H9 (cell line): ENCODE measurements at regions not wholly inside any gene's neighbourhood (a gene's known extent, or its start where the extent isn't known, plus 50 kb on each side); places are given as distances from the start of the nearest gene placed in this dataset.

Experiments used
- DNase-seq: peaks from one replicate; pipeline ENCODE4 v3.0.0-alpha.2; 2017
- H2AFZ ChIP-seq: one replicate; pipeline ENCODE4 v1.6.1; 2013; ENCODE audit warnings: mild to moderate bottlenecking, low read length, control low read depth, moderate library complexity
- H2AK5ac ChIP-seq: 2 replicates; pipeline ENCODE4 v1.6.1; 2013; ENCODE audit warnings: low read length, control low read depth, mixed read lengths; ENCODE audit not compliant: insufficient read length
- H2BK120ac ChIP-seq: one replicate; pipeline ENCODE4 v1.6.1; 2013; ENCODE audit warnings: low read depth, mild to moderate bottlenecking, low read length, control low read depth, inconsistent platforms; ENCODE audit not compliant: poor library complexity, severe bottlenecking
- H2BK12ac ChIP-seq: 2 replicates; pipeline ENCODE4 v1.6.1; 2013; ENCODE audit warnings: low read length, control low read depth, mixed read lengths, low read depth; ENCODE audit not compliant: insufficient read length
- H2BK15ac ChIP-seq: 2 replicates; pipeline ENCODE4 v1.6.1; 2013; ENCODE audit warnings: low read depth, low read length, control low read depth
- H2BK20ac ChIP-seq: one replicate; pipeline ENCODE4 v1.6.1; 2013; ENCODE audit warnings: low read depth, mild to moderate bottlenecking, low read length, control low read depth, inconsistent platforms; ENCODE audit not compliant: poor library complexity, severe bottlenecking
- H2BK5ac ChIP-seq: 2 replicates; pipeline ENCODE4 v1.6.1; 2013; ENCODE audit warnings: low read length, control low read depth, mixed read lengths; ENCODE audit not compliant: insufficient read length
- H3K14ac ChIP-seq: 2 replicates; pipeline ENCODE4 v1.6.1; 2013; ENCODE audit warnings: low read length, control low read depth; ENCODE audit not compliant: insufficient read depth
- H3K18ac ChIP-seq: 2 replicates; pipeline ENCODE4 v1.6.1; 2013; ENCODE audit warnings: low read depth, mild to moderate bottlenecking, mixed read lengths, low read length, control low read depth; ENCODE audit not compliant: insufficient read length
- H3K23ac ChIP-seq: 2 replicates; pipeline ENCODE4 v1.6.1; 2013; ENCODE audit warnings: low read length, control low read depth, mixed read lengths, low read depth; ENCODE audit not compliant: insufficient read length
- H3K23me2 ChIP-seq: 2 replicates; pipeline ENCODE4 v1.6.1; 2013; ENCODE audit warnings: low read depth, mild to moderate bottlenecking, mixed read lengths, low read length, control low read depth; ENCODE audit not compliant: insufficient read length, poor library complexity, severe bottlenecking
- H3K27ac ChIP-seq: 2 replicates; pipeline ENCODE4 v1.5.1; 2013; ENCODE audit warnings: low read length, control low read depth, mixed read lengths, low read depth; ENCODE audit not compliant: insufficient read length
- H3K27me3 ChIP-seq: 2 replicates; pipeline ENCODE4 v1.6.1; 2013; ENCODE audit warnings: low read length, control low read depth, inconsistent platforms; ENCODE audit not compliant: insufficient read depth
- H3K4ac ChIP-seq: 2 replicates; pipeline ENCODE4 v1.6.1; 2013; ENCODE audit warnings: low read depth, mild to moderate bottlenecking, control low read depth, inconsistent platforms, low read length, moderate library complexity
- H3K4me1 ChIP-seq: 2 replicates; pipeline ENCODE4 v1.6.1; 2013; ENCODE audit warnings: low read length, control low read depth, inconsistent platforms; ENCODE audit not compliant: insufficient read depth
- H3K4me2 ChIP-seq: 2 replicates; pipeline ENCODE4 v1.6.1; 2013; ENCODE audit warnings: low read length, control low read depth, mixed read lengths; ENCODE audit not compliant: insufficient read length, insufficient read depth
- H3K56ac ChIP-seq: 2 replicates; pipeline ENCODE4 v1.6.1; 2013; ENCODE audit warnings: low read depth, mild to moderate bottlenecking, mixed read lengths, low read length, control low read depth; ENCODE audit not compliant: insufficient read length
- H3K79me1 ChIP-seq: 2 replicates; pipeline ENCODE4 v1.6.1; 2013; ENCODE audit warnings: low read depth, mild to moderate bottlenecking, moderate library complexity, low read length, control low read depth, inconsistent platforms; ENCODE audit not compliant: insufficient read depth, poor library complexity, severe bottlenecking
- H3K79me2 ChIP-seq: 2 replicates; pipeline ENCODE4 v1.6.1; 2013; ENCODE audit warnings: low read length, control low read depth, inconsistent platforms; ENCODE audit not compliant: insufficient read depth
- H3K9ac ChIP-seq: 2 replicates; pipeline ENCODE4 v1.6.1; 2013; ENCODE audit warnings: low read length, control low read depth, mixed read lengths; ENCODE audit not compliant: insufficient read length; ENCODE audit errors: extremely low read depth
- H3K9me3 ChIP-seq: one replicate; pipeline ENCODE4 v1.6.1; 2013; ENCODE audit warnings: low read depth, low read length, inconsistent platforms; ENCODE audit not compliant: control insufficient read depth
- H3T11ph ChIP-seq: one replicate; pipeline ENCODE4 v1.6.1; 2013; ENCODE audit warnings: mild to moderate bottlenecking, low read length, control low read depth, inconsistent platforms
- H4K20me1 ChIP-seq: one replicate; pipeline ENCODE4 v1.6.1; 2013; ENCODE audit not compliant: control insufficient read depth, insufficient read length, insufficient read depth
- H4K5ac ChIP-seq: 2 replicates; pipeline ENCODE4 v1.6.1; 2013; ENCODE audit warnings: low read depth, mild to moderate bottlenecking, mixed read lengths, low read length, control low read depth; ENCODE audit not compliant: insufficient read length
- H4K8ac ChIP-seq: replicated peaks from 2 replicates; pipeline ENCODE4 v1.6.1; 2013; ENCODE audit warnings: low read length, control low read depth, mixed read lengths, low read depth; ENCODE audit not compliant: insufficient read length
- H4K91ac ChIP-seq: 2 replicates; pipeline ENCODE4 v1.6.1; 2013; ENCODE audit warnings: low read depth, mild to moderate bottlenecking, moderate library complexity, mixed read lengths, low read length, control low read depth; ENCODE audit not compliant: insufficient read length
- H3K27ac Mint-ChIP-seq, 3 experiments: 2 replicates in 2 of 3; 3 replicates in 1 of 3; pipeline ENCODE4 v1.8.0; 2020 to 2021; ENCODE audit warnings: mixed read lengths in 3 of 3, mild to moderate bottlenecking in 1 of 3, moderate library complexity in 1 of 3
- H3K27me3 Mint-ChIP-seq: 2 replicates; pipeline ENCODE4 v1.8.0; 2021; ENCODE audit warnings: low read depth, mild to moderate bottlenecking, moderate library complexity, mixed read lengths
- H3K36me3 Mint-ChIP-seq, 3 experiments: 2 replicates in 2 of 3; 3 replicates in 1 of 3; pipeline ENCODE4 v1.8.0; 2020 to 2021; ENCODE audit warnings: low read depth in 3 of 3, mixed read lengths in 3 of 3; ENCODE audit not compliant: insufficient read depth in 1 of 3
- H3K4me1 Mint-ChIP-seq, 2 experiments: 2 replicates each; pipeline ENCODE4 v1.8.0; 2020; ENCODE audit warnings: mixed read lengths in 2 of 2
- H3K4me3 Mint-ChIP-seq, 2 experiments: 2 replicates in 1 of 2; 3 replicates in 1 of 2; pipeline ENCODE4 v1.8.0; 2020 to 2021; ENCODE audit warnings: mild to moderate bottlenecking in 2 of 2, mixed read lengths in 2 of 2, moderate library complexity in 1 of 2
- H3K9me3 Mint-ChIP-seq, 2 experiments: 2 replicates in 1 of 2; 3 replicates in 1 of 2; pipeline ENCODE4 v1.8.0; 2020; ENCODE audit warnings: mild to moderate bottlenecking in 2 of 2, mixed read lengths in 2 of 2, moderate library complexity in 1 of 2
- WGBS: extraction: QIAGEN DNeasy Blood & Tissue Kit; methylation state at CpG from one replicate; pipeline ENCODE4 v1.1.7; 2013; ENCODE audit warnings: missing lambda C conversion rate, low lambda C conversion rate, mixed read lengths; ENCODE audit not compliant: insufficient read length; ENCODE audit errors: extremely low coverage; 5-methylcytosine and 5-hydroxymethylcytosine counted together
- TF ChIP-seq, protein P1 (sequence below): fragments of 200-600 bp; sonication (generic); conservative IDR thresholded peaks from 3 replicates; pipeline ENCODE4 v1.8.0; 2021; ENCODE audit warnings: antibody characterized with exemption, mild to moderate bottlenecking

DNA sequence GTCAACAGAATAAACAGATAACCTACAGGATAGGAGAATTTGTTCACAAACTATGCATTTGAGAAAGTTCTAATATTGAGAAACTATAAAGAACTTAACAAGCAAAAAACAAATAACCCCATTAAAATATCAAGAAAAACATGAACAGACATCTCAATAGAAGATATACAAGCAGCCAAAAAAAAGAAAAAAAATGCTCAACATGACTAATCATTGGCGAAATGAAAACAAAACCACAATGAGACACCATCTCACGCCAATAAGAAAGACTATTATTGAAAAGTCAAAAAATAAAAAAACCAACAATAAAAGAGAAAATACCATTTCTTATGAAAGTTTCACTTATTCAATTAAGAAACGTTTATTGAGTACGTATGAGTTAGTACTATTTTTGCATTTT, 800.5 kb downstream of the CBLN2 start:
- no peaks in the 10 kb centered on the region for H4K20me1 ChIP-seq
- no peak overlapping the region for H4K5ac ChIP-seq
- no peak overlapping the region for H2BK120ac ChIP-seq
- no peak overlapping the region for H2AFZ ChIP-seq
- no peaks in the 10 kb centered on the region for H3K79me1 ChIP-seq
- H3K27ac ChIP-seq: no peak overlapping the region
- no peak overlapping the region for H3K4ac ChIP-seq
- no peaks in the 10 kb centered on the region for H3K27me3 ChIP-seq
- H2BK5ac ChIP-seq: no peak overlapping the region
- no peaks in the 10 kb centered on the region for H3K23me2 ChIP-seq
- no CpG with 5 or more reads among the region's 4 CpGs for WGBS
- H3K9ac ChIP-seq: no peak overlapping the region
- H3T11ph ChIP-seq: no peak overlapping the region
- H4K8ac ChIP-seq: no peak overlapping the region
- no peak overlapping the region for H3K56ac ChIP-seq
- H3K4me2 ChIP-seq: no peak overlapping the region
- no peak overlapping the region for H3K23ac ChIP-seq
- no peak overlapping the region for H3K4me3 Mint-ChIP-seq
- H2AK5ac ChIP-seq: no peak overlapping the region
- H3K27ac Mint-ChIP-seq: no peak overlapping the region
- no peak overlapping the region for H3K14ac ChIP-seq
- peaks cover 9 to 18% of the 10 kb centered on the region in 2 experiments; a peak in 4 of 5 replicates for H3K9me3 Mint-ChIP-seq
- no peaks in the 10 kb centered on the region for H3K79me2 ChIP-seq
- H3K18ac ChIP-seq: no peak overlapping the region
- no peaks in the 10 kb centered on the region for H3K9me3 ChIP-seq
- no peak overlapping the region for H2BK12ac ChIP-seq
- H2BK15ac ChIP-seq: no peak overlapping the region
- no peaks in the 10 kb centered on the region; the same call in 1 of the 2 replicates for H3K27me3 Mint-ChIP-seq
- DNase-seq: no peak
- no peak overlapping the region for H2BK20ac ChIP-seq
- H3K36me3 Mint-ChIP-seq: peaks cover 0 to 19% (median 0%) of the 10 kb centered on the region in 3 experiments; a peak in 2 of 7 replicates
- H4K91ac ChIP-seq: no peak overlapping the region
- TF ChIP-seq, protein P1, sequence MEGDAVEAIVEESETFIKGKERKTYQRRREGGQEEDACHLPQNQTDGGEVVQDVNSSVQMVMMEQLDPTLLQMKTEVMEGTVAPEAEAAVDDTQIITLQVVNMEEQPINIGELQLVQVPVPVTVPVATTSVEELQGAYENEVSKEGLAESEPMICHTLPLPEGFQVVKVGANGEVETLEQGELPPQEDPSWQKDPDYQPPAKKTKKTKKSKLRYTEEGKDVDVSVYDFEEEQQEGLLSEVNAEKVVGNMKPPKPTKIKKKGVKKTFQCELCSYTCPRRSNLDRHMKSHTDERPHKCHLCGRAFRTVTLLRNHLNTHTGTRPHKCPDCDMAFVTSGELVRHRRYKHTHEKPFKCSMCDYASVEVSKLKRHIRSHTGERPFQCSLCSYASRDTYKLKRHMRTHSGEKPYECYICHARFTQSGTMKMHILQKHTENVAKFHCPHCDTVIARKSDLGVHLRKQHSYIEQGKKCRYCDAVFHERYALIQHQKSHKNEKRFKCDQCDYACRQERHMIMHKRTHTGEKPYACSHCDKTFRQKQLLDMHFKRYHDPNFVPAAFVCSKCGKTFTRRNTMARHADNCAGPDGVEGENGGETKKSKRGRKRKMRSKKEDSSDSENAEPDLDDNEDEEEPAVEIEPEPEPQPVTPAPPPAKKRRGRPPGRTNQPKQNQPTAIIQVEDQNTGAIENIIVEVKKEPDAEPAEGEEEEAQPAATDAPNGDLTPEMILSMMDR: no peak
- no peaks in the 10 kb centered on the region for H3K4me1 Mint-ChIP-seq
- H3K4me1 ChIP-seq: no peaks in the 10 kb centered on the region
